ENCODE measurements at regions not wholly inside any gene's neighbourhood (a gene's known extent, or its start where the extent isn't known, plus 50 kb on each side); places are given as distances from the start of the nearest gene placed in this dataset.

DNA sequence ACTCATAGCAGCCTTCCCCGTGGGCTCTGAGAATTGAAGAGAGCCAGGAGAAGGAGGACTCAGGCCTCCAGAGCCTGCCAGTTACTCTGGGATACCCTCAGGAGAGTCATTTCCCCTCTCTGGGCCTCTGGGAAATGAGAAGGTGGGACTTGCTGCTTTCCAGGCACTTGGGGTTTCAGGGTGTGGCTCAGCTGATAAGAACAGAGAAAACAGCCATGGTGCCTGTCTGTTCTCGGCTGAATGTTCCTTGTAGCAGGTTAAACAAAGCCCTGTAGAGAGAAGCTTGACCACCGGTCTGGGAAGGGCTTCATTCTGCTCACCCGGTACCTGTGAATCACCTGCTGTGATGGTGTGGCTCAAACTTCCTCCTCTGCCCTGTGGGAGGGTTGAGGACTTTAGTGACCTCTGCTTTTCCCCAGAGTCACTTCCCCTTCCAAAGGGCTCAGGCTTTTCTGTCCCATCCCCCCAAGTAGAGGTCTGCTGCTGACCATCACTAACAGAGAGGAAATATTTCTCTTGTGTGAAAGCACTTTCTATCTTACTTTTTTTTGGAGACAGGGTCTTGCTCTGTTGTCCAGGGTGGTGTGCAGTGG is 212.4 kb upstream of the GALNT17 start:
- no peak for TF ChIP-seq EP300 (IDR thresholded peaks at IDR 0.05; ENCODE audit: borderline replicate concordance)
- TF ChIP-seq, protein P1, sequence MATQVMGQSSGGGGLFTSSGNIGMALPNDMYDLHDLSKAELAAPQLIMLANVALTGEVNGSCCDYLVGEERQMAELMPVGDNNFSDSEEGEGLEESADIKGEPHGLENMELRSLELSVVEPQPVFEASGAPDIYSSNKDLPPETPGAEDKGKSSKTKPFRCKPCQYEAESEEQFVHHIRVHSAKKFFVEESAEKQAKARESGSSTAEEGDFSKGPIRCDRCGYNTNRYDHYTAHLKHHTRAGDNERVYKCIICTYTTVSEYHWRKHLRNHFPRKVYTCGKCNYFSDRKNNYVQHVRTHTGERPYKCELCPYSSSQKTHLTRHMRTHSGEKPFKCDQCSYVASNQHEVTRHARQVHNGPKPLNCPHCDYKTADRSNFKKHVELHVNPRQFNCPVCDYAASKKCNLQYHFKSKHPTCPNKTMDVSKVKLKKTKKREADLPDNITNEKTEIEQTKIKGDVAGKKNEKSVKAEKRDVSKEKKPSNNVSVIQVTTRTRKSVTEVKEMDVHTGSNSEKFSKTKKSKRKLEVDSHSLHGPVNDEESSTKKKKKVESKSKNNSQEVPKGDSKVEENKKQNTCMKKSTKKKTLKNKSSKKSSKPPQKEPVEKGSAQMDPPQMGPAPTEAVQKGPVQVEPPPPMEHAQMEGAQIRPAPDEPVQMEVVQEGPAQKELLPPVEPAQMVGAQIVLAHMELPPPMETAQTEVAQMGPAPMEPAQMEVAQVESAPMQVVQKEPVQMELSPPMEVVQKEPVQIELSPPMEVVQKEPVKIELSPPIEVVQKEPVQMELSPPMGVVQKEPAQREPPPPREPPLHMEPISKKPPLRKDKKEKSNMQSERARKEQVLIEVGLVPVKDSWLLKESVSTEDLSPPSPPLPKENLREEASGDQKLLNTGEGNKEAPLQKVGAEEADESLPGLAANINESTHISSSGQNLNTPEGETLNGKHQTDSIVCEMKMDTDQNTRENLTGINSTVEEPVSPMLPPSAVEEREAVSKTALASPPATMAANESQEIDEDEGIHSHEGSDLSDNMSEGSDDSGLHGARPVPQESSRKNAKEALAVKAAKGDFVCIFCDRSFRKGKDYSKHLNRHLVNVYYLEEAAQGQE (IDR thresholded peaks at IDR 0.05; ENCODE audit: low read depth), result no peak
- TF ChIP-seq, protein P2, sequence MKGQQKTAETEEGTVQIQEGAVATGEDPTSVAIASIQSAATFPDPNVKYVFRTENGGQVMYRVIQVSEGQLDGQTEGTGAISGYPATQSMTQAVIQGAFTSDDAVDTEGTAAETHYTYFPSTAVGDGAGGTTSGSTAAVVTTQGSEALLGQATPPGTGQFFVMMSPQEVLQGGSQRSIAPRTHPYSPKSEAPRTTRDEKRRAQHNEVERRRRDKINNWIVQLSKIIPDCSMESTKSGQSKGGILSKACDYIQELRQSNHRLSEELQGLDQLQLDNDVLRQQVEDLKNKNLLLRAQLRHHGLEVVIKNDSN (IDR thresholded peaks at IDR 0.05), result no peak
- no peak for TF ChIP-seq NFIC (IDR thresholded peaks at IDR 0.05)
- TF ChIP-seq EGR1 (IDR thresholded peaks at IDR 0.05), result no peak
- TF ChIP-seq CEBPB (IDR thresholded peaks at IDR 0.05), result no peak
- TF ChIP-seq TAF1 (IDR thresholded peaks at IDR 0.05; ENCODE audit: low read depth), result no peak
- no peak for TF ChIP-seq RAD21 (IDR thresholded peaks at IDR 0.05; ENCODE audit: low read depth)
- TF ChIP-seq TEAD4 (IDR thresholded peaks at IDR 0.05), result no peak
- TF ChIP-seq YY1 (IDR thresholded peaks at IDR 0.05; ENCODE audit: low read depth), result no peak
- TF ChIP-seq FOXM1 (IDR thresholded peaks at IDR 0.05; ENCODE audit: borderline replicate concordance, low read depth), result no peak
- no peak for TF ChIP-seq ZBTB7A (IDR thresholded peaks at IDR 0.05; ENCODE audit: low read depth)
- no peak for TF ChIP-seq TCF12 (IDR thresholded peaks at IDR 0.05; ENCODE audit: low read depth)
- TF ChIP-seq CREB1 (IDR thresholded peaks at IDR 0.05; ENCODE audit: low read depth), result no peak

Measured in Ishikawa (cell line).